Sigmoid colon (tissue), 6 donors: ENCODE measurements at regions not wholly inside any gene's neighbourhood (a gene's known extent, or its start where the extent isn't known, plus 50 kb on each side); places are given as distances from the start of the nearest gene placed in this dataset.

Experiments
- DNase-seq: peaks from one replicate; pipeline ENCODE4 v3.0.0-alpha.2; 2019
- H3K27ac ChIP-seq, 4 donors: fragments of 200-600 bp; sonication (generic); one replicate each; pipeline ENCODE4 v1.5.1; 2016 to 2019; ENCODE audit warnings: mild to moderate bottlenecking in 1 of 4
- H3K27me3 ChIP-seq, 3 donors: fragments of 200-600 bp; sonication (generic); one replicate each; pipeline ENCODE4 v1.5.1; 2019; ENCODE audit warnings: mild to moderate bottlenecking in 1 of 3
- H3K36me3 ChIP-seq, 4 donors: fragments of 200-600 bp; sonication (generic); one replicate each; pipeline ENCODE4 v1.5.1; 2016 to 2019
- H3K4me1 ChIP-seq, 4 donors: fragments of 200-600 bp; sonication (generic); one replicate each; pipeline ENCODE4 v1.5.1; 2017 to 2019
- H3K4me3 ChIP-seq, 4 donors: fragments of 200-600 bp; sonication (generic); one replicate each; pipeline ENCODE4 v1.5.1; 2017 to 2019; ENCODE audit warnings: mild to moderate bottlenecking in 2 of 4, moderate library complexity in 1 of 4
- H3K9me3 ChIP-seq, 4 donors: fragments of 200-600 bp in 3 of 4; sonication (generic) in 3 of 4; one replicate each; pipeline versions ENCODE4 v1.5.1 to v1.6.1; 2013 to 2019
- EP300 ChIP-seq, 4 donors: sonication (generic); formaldehyde crosslinking; IDR thresholded peaks; one replicate each; pipeline ENCODE4 v1.6.1; 2017; ENCODE audit warnings: antibody characterized with exemption in 4 of 4
- POLR2A ChIP-seq, 2 donors: fragments of 450-650 bp; IDR thresholded peaks; one replicate each; pipeline ENCODE4 v1.6.1; 2016; ENCODE audit warnings: antibody characterized with exemption in 2 of 2, mild to moderate bottlenecking in 2 of 2, moderate library complexity in 2 of 2
- POLR2AphosphoS5 ChIP-seq, 4 donors: sonication (generic); formaldehyde crosslinking; IDR thresholded peaks; one replicate each; pipeline ENCODE4 v1.6.1; 2017; ENCODE audit warnings: antibody characterized with exemption in 4 of 4
- WGBS, 2 donors: extraction: QIAGEN DNeasy Blood & Tissue Kit; methylation state at CpG; one replicate each; pipeline ENCODE4 v1.1.7; 2013; 5-methylcytosine and 5-hydroxymethylcytosine counted together
- intact Hi-C: fragments of 100-400 bp; cut with DNase I; formaldehyde crosslinking; loops from one replicate; pipeline ENCODE4 v1.15.1; 2023
- TF ChIP-seq, protein P1 (sequence below), 4 experiments: fragments of 450-650 bp in 3 of 4; fragments of 200-600 bp in 1 of 4; IDR thresholded peaks; one replicate each; pipeline ENCODE4 v1.5.1; 2016 to 2019; ENCODE audit warnings: antibody characterized with exemption in 4 of 4, mild to moderate bottlenecking in 3 of 4, moderate library complexity in 2 of 4
- donor health status: healthy with polysubstance abuse.
- donor health status: healthy.

- 54 to 76% methylated on average over 5 of the region's 5 CpGs for WGBS, 2 donors
These were observed 659.4 kb downstream of the TENT5A start for GRCh38 chr6:81093051-81093450.

DNA sequence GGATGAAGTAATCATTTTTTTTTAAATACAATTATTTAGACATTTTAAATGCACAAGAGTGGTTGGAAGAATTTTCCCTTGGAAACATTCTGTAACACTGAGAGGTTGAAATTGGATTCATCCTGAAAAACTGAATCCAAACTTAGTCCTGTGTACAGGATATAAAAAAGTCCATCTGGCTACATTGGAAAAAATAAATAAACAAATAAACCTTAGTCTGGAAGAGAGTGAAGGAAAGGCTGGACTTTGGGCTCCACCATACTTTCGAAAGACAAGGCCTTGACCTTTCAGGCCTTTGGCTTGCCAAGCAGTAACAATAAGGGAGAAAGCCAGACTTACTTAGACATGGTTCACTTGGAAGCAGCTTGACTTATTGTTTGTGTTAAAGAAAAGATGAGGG lies 664.3 kb downstream of the TENT5A start:
- intact Hi-C loops: no loop called here
- 37 to 67% methylated on average over 1 of the region's 1 CpG for WGBS, 2 donors
- H3K27me3 ChIP-seq: no peaks in the 10 kb centered on the region
- peaks cover 0 to 9% (median 3%) of the 10 kb centered on the region in 4 donors for H3K4me1 ChIP-seq
- H3K36me3 ChIP-seq: no peaks in the 10 kb centered on the region
- no peak for DNase-seq
- no peaks in the 10 kb centered on the region for H3K9me3 ChIP-seq
- TF ChIP-seq POLR2A (IDR thresholded peaks at IDR 0.05) (no peak), EP300 (IDR thresholded peaks at IDR 0.05) (no peak), POLR2AphosphoS5 (IDR thresholded peaks at IDR 0.05) (no peak)
- TF ChIP-seq, protein P1, sequence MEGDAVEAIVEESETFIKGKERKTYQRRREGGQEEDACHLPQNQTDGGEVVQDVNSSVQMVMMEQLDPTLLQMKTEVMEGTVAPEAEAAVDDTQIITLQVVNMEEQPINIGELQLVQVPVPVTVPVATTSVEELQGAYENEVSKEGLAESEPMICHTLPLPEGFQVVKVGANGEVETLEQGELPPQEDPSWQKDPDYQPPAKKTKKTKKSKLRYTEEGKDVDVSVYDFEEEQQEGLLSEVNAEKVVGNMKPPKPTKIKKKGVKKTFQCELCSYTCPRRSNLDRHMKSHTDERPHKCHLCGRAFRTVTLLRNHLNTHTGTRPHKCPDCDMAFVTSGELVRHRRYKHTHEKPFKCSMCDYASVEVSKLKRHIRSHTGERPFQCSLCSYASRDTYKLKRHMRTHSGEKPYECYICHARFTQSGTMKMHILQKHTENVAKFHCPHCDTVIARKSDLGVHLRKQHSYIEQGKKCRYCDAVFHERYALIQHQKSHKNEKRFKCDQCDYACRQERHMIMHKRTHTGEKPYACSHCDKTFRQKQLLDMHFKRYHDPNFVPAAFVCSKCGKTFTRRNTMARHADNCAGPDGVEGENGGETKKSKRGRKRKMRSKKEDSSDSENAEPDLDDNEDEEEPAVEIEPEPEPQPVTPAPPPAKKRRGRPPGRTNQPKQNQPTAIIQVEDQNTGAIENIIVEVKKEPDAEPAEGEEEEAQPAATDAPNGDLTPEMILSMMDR (IDR thresholded peaks at IDR 0.05): no peak
- H3K27ac ChIP-seq: no peak overlapping the region
- H3K4me3 ChIP-seq: no peak overlapping the region

More at GRCh38 chr6:81093051-81093450, 659.4 kb downstream of the TENT5A start:
- no peak for DNase-seq
- TF ChIP-seq, protein P1 (IDR thresholded peaks at IDR 0.05): no peak
- TF ChIP-seq POLR2AphosphoS5 (IDR thresholded peaks at IDR 0.05) (no peak), EP300 (IDR thresholded peaks at IDR 0.05) (no peak), POLR2A (IDR thresholded peaks at IDR 0.05) (no peak)
- Histone ChIP-seq H3K27me3 (no peaks in the 10 kb centered on the region), H3K4me3 (no peak overlapping the region), H3K27ac (no peak overlapping the region), H3K4me1 (no peaks in the 10 kb centered on the region), H3K9me3 (no peaks in the 10 kb centered on the region), H3K36me3 (no peaks in the 10 kb centered on the region)
- intact Hi-C loops: no loop called here

DNA sequence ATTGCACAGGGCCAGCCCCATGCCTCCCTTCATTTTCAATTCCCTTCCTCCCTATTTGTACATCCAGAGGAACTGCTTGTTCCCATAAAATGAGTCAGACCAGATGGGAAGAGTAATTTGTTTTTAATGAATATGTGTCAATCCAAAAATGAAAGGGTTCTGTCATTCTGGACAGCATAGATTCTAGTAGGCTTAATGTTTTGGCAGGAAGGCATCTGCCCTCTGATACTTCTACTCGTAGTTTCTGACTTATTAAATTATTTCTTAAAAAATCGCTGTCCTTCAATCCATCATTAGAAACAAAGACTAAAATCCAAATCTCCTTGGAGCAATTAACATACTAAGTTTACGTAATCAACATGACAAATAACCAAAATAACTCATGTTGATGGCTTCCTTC lies 665.5 kb downstream of the TENT5A start:
- 69 to 81% methylated on average over 3 of the region's 3 CpGs for WGBS, 2 donors
- no peak for DNase-seq
- Histone ChIP-seq H3K9me3 (no peaks in the 10 kb centered on the region), H3K4me3 (no peak overlapping the region), H3K36me3 (no peaks in the 10 kb centered on the region), H3K27ac (no peak overlapping the region), H3K4me1 (peaks cover 0 to 9% (median 3%) of the 10 kb centered on the region in 4 donors), H3K27me3 (no peaks in the 10 kb centered on the region)
- intact Hi-C loops: no loop called here
- TF ChIP-seq, protein P1 (IDR thresholded peaks at IDR 0.05): no peak
- no peak for TF ChIP-seq POLR2A (IDR thresholded peaks at IDR 0.05)
- no peak for TF ChIP-seq POLR2AphosphoS5 (IDR thresholded peaks at IDR 0.05)
- TF ChIP-seq EP300 (IDR thresholded peaks at IDR 0.05): no peak

GRCh38 chr6:81085431-81085790 lies 667.1 kb downstream of the TENT5A start:
- intact Hi-C loops: no loop called here
- no peak overlapping the region for H3K27ac ChIP-seq
- TF ChIP-seq POLR2A (IDR thresholded peaks at IDR 0.05) (no peak), EP300 (IDR thresholded peaks at IDR 0.05) (no peak), POLR2AphosphoS5 (IDR thresholded peaks at IDR 0.05) (no peak)
- TF ChIP-seq, protein P1 (IDR thresholded peaks at IDR 0.05): no peak
- no peaks in the 10 kb centered on the region for H3K36me3 ChIP-seq
- no peaks in the 10 kb centered on the region for H3K9me3 ChIP-seq
- H3K27me3 ChIP-seq: no peaks in the 10 kb centered on the region
- no peak for DNase-seq
- peaks cover 0 to 9% (median 3%) of the 10 kb centered on the region in 4 donors for H3K4me1 ChIP-seq
- no peak overlapping the region for H3K4me3 ChIP-seq

GRCh38 chr6:81084776-81085430 lies 667.6 kb downstream of the TENT5A start:
- intact Hi-C loops: no loop called here
- TF ChIP-seq EP300 (IDR thresholded peaks at IDR 0.05) (no peak), POLR2A (IDR thresholded peaks at IDR 0.05) (no peak), POLR2AphosphoS5 (IDR thresholded peaks at IDR 0.05) (no peak)
- H3K4me3 ChIP-seq: no peak overlapping the region
- H3K9me3 ChIP-seq: no peaks in the 10 kb centered on the region
- no peak for DNase-seq
- H3K36me3 ChIP-seq: no peaks in the 10 kb centered on the region
- peaks cover 0 to 9% (median 3%) of the 10 kb centered on the region in 4 donors for H3K4me1 ChIP-seq
- no peak overlapping the region for H3K27ac ChIP-seq
- 72 to 79% methylated on average over 6 of the region's 6 CpGs for WGBS, 2 donors
- no peaks in the 10 kb centered on the region for H3K27me3 ChIP-seq
